PC-9 (cell line): ENCODE measurements at regions not wholly inside any gene's neighbourhood (a gene's known extent, or its start where the extent isn't known, plus 50 kb on each side); places are given as distances from the start of the nearest gene placed in this dataset.

ENCODE experiments used
- BruUV-seq: library from RNA; stranded (reverse); fragments of 400-500 nt; replicated peaks from 2 replicates; lab custom pipeline; 2021; lab: Mats Ljungman, UMichigan
- CTCF ChIA-PET: fragments of 300-600 bp; sonication (Branson Sonifier 250); formaldehyde crosslinking; loops from one replicate; lab custom pipeline; 2022; ENCODE audit warnings: antibody characterized with exemption; lab: Charles Lee
- POLR2A ChIA-PET: fragments of 300-600 bp; sonication (Branson Sonifier 250); formaldehyde crosslinking; loops from one replicate; lab custom pipeline; 2022; ENCODE audit warnings: antibody characterized with exemption; ENCODE audit not compliant: unreplicated experiment; lab: Charles Lee
- DNase-seq, 2 experiments: peaks; one replicate each; pipeline versions ENCODE4 v3.0.0 to v3.0.0-alpha.2; 2015 to 2022; ENCODE audit warnings: mixed read lengths in 1 of 2
- H2AFZ ChIP-seq: fragments of 200-600 bp; sonication (generic); 2 replicates; pipeline ENCODE4 v1.8.1; 2017; ENCODE audit warnings: antibody characterized with exemption
- H3F3A ChIP-seq: fragments of 200-600 bp; sonication (generic); 2 replicates; pipeline ENCODE4 v1.8.1; 2017; ENCODE audit warnings: antibody characterized with exemption, mild to moderate bottlenecking, low read depth; ENCODE audit not compliant: insufficient read depth
- H3K27ac ChIP-seq: fragments of 200-600 bp; sonication (generic); 2 replicates; pipeline ENCODE4 v1.6.1; 2016; ENCODE audit warnings: mixed run types
- H3K27me3 ChIP-seq: fragments of 200-600 bp; sonication (generic); 2 replicates; pipeline ENCODE4 v1.6.1; 2016; ENCODE audit warnings: low read depth, mixed run types; ENCODE audit not compliant: insufficient read depth
- H3K36me3 ChIP-seq: fragments of 200-600 bp; sonication (generic); 2 replicates; pipeline ENCODE4 v1.6.1; 2016; ENCODE audit warnings: low read depth, mixed run types
- H3K4me1 ChIP-seq: fragments of 200-600 bp; sonication (generic); replicated peaks from 2 replicates; pipeline ENCODE4 v1.6.1; 2016; ENCODE audit warnings: mixed run types; ENCODE audit not compliant: insufficient read depth
- H3K4me2 ChIP-seq: fragments of 200-600 bp; sonication (generic); 2 replicates; pipeline ENCODE4 v1.6.1; 2017; ENCODE audit warnings: mixed run types
- H3K4me3 ChIP-seq: fragments of 200-600 bp; sonication (generic); 2 replicates; pipeline ENCODE4 v1.6.1; 2016; ENCODE audit warnings: mixed run types
- H3K79me2 ChIP-seq: fragments of 200-600 bp; sonication (generic); 2 replicates; pipeline ENCODE4 v1.6.1; 2017; ENCODE audit warnings: low read depth, mixed run types
- H3K9me2 ChIP-seq: fragments of 200-600 bp; sonication (generic); 2 replicates; pipeline ENCODE4 v1.8.1; 2017; ENCODE audit warnings: mild to moderate bottlenecking; ENCODE audit not compliant: insufficient read depth
- H3K9me3 ChIP-seq: fragments of 200-600 bp; sonication (generic); 2 replicates; pipeline ENCODE4 v1.8.1; 2016; ENCODE audit warnings: low read depth; ENCODE audit not compliant: insufficient read depth
- H4K20me1 ChIP-seq: fragments of 200-600 bp; sonication (generic); 2 replicates; pipeline ENCODE4 v1.8.1; 2017; ENCODE audit not compliant: insufficient read depth
- EZH2 ChIP-seq: fragments of 200-600 bp; sonication (generic); IDR thresholded peaks from 2 replicates; pipeline ENCODE4 v1.8.0; 2017; ENCODE audit warnings: antibody characterized with exemption, low read depth
- intact Hi-C: fragments of 100-400 bp; cut with micrococcal nuclease; formaldehyde crosslinking; loops from one replicate; pipeline ENCODE4 v1.10.0; 2022; ENCODE audit not compliant: unreplicated experiment
- TF ChIP-seq, protein P1 (sequence below): fragments of 200-600 bp; sonication (generic); conservative IDR thresholded peaks from 2 replicates; pipeline ENCODE4 v1.6.1; 2017; ENCODE audit warnings: mixed run types, antibody characterized with exemption, mild to moderate bottlenecking, moderate library complexity

DNA sequence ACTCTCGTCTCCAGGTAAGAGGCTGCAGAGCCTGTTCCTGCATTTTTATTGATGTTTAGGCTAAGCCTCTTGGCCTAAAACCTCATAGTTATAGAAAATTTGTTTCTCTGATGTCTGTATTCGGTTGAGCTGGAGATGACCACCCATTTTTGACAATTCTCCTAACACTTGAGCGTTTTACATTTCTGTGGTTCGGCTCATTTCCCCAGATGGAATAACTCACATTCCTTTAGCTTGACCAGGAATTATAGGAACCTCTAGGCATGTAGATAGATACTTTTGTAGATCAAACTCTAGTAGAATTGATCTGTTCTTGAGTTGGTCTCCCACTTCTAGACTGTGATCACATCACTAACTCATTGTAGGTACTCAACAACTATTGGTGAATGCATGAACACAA is 172.6 kb upstream of the CADM1 start:
- intact Hi-C loops: no loop called here
- BruUV-seq: no TSS peak
- H4K20me1 ChIP-seq: no peaks in the 10 kb centered on the region
- no peaks in the 10 kb centered on the region for H3K9me3 ChIP-seq
- H3K36me3 ChIP-seq: no peaks in the 10 kb centered on the region
- POLR2A ChIA-PET: no interaction called here
- no peaks in the 10 kb centered on the region for H3F3A ChIP-seq
- H3K9me2 ChIP-seq: no peaks in the 10 kb centered on the region
- H3K4me3 ChIP-seq: no peak overlapping the region
- H2AFZ ChIP-seq: no peak overlapping the region
- no peaks in the 10 kb centered on the region for H3K79me2 ChIP-seq
- no peak for TF ChIP-seq EZH2
- TF ChIP-seq, protein P1, sequence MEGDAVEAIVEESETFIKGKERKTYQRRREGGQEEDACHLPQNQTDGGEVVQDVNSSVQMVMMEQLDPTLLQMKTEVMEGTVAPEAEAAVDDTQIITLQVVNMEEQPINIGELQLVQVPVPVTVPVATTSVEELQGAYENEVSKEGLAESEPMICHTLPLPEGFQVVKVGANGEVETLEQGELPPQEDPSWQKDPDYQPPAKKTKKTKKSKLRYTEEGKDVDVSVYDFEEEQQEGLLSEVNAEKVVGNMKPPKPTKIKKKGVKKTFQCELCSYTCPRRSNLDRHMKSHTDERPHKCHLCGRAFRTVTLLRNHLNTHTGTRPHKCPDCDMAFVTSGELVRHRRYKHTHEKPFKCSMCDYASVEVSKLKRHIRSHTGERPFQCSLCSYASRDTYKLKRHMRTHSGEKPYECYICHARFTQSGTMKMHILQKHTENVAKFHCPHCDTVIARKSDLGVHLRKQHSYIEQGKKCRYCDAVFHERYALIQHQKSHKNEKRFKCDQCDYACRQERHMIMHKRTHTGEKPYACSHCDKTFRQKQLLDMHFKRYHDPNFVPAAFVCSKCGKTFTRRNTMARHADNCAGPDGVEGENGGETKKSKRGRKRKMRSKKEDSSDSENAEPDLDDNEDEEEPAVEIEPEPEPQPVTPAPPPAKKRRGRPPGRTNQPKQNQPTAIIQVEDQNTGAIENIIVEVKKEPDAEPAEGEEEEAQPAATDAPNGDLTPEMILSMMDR: no peak
- H3K27ac ChIP-seq: no peak overlapping the region
- CTCF ChIA-PET: no interaction called here
- no peak overlapping the region for H3K4me2 ChIP-seq
- no peaks in the 10 kb centered on the region for H3K4me1 ChIP-seq
- no peak for DNase-seq
- H3K27me3 ChIP-seq: peaks cover 47% of the 10 kb centered on the region

DNA sequence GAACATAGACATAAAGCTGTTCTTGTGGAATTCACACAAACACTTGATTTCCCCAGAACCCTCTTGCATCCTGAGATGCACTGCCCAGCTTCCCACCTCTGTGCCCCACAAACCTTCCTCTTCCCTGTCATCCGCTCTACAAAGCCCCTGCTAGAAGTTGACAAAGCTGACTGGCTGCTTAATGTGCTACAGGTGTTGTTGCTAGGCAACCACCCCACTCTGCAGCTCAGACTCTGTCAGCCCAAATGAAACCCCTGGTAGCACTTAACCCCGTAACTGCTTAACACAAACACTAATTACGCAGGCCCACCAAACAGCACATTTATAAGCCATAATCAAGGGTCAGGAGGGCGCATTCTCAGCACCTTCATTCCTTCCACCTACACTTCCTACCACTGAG is 172.0 kb upstream of the CADM1 start:
- H3K9me3 ChIP-seq: no peaks in the 10 kb centered on the region
- H3K4me3 ChIP-seq: no peak overlapping the region
- ChIA-PET POLR2A (no interaction called here), CTCF (no interaction called here)
- H3K9me2 ChIP-seq: no peaks in the 10 kb centered on the region
- H3K27ac ChIP-seq: no peak overlapping the region
- intact Hi-C loops: no loop called here
- no peak for DNase-seq
- H3F3A ChIP-seq: no peaks in the 10 kb centered on the region
- no peak overlapping the region for H2AFZ ChIP-seq
- no peaks in the 10 kb centered on the region for H3K4me1 ChIP-seq
- peaks cover 47% of the 10 kb centered on the region for H3K27me3 ChIP-seq
- no TSS peak for BruUV-seq
- H4K20me1 ChIP-seq: no peaks in the 10 kb centered on the region
- no peak for TF ChIP-seq EZH2
- TF ChIP-seq, protein P1: no peak
- H3K79me2 ChIP-seq: no peaks in the 10 kb centered on the region
- H3K4me2 ChIP-seq: no peak overlapping the region
- H3K36me3 ChIP-seq: no peaks in the 10 kb centered on the region

DNA sequence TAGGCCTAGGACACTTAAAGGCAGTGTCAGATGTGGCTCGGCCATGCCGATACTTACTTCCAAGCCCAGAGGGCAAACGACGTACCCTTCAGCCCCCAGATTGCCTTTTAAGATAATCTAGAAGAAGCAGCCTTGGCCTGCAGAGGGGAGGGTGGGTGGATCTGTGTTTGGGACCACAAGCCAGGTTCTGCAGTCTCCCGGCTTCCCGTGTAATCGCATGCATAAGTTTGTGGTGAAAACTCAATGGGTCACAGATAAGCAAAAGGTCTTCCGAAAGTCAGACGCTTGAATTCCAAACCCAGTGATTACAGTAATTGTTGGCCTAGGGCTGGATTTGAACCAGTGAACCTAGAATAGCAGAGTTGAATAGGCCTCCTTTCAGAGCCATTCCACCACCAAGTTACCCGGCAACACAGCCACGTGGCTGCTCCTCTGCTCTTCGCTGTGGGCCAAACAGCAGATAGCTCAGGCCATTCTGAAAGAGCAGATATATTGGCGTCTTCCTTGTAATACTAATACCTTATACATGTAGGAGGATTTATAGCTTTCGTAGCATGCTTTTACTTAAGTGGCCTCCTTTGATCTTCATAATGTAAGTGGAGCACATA is 170.8 kb upstream of the CADM1 start:
- no TSS peak for BruUV-seq
- H3F3A ChIP-seq: no peaks in the 10 kb centered on the region
- intact Hi-C loops: no loop called here
- ChIA-PET CTCF (no interaction called here), POLR2A (no interaction called here)
- H3K4me1 ChIP-seq: no peaks in the 10 kb centered on the region
- H3K27ac ChIP-seq: no peak overlapping the region
- no peaks in the 10 kb centered on the region for H3K79me2 ChIP-seq
- no peak overlapping the region for H3K4me2 ChIP-seq
- H3K4me3 ChIP-seq: no peak overlapping the region
- no peak overlapping the region for H2AFZ ChIP-seq
- DNase-seq: no peak
- no peaks in the 10 kb centered on the region for H3K9me2 ChIP-seq
- TF ChIP-seq, protein P1: no peak
- TF ChIP-seq EZH2: no peak
- H3K36me3 ChIP-seq: no peaks in the 10 kb centered on the region
- H3K27me3 ChIP-seq: peaks cover 47% of the 10 kb centered on the region
- H3K9me3 ChIP-seq: no peaks in the 10 kb centered on the region
- H4K20me1 ChIP-seq: no peaks in the 10 kb centered on the region
